SU-DHL-6 (cell line): ENCODE measurements at regions not wholly inside any gene's neighbourhood (a gene's known extent, or its start where the extent isn't known, plus 50 kb on each side); places are given as distances from the start of the nearest gene placed in this dataset.

Experiments used
- H2AFZ ChIP-seq: fragments of 200-600 bp; sonication (generic); 2 replicates; pipeline ENCODE4 v1.6.1; 2014; ENCODE audit warnings: low read depth, mild to moderate bottlenecking, moderate library complexity, mixed read lengths, antibody characterized with exemption, low read length; ENCODE audit not compliant: severe bottlenecking
- H3F3A ChIP-seq: fragments of 200-600 bp; shearing (Covaris generic); 2 replicates; pipeline ENCODE4 v1.6.0; 2016; ENCODE audit warnings: antibody characterized with exemption, mild to moderate bottlenecking; ENCODE audit not compliant: insufficient read depth
- H3K27ac ChIP-seq: fragments of 200-600 bp; sonication (generic); 2 replicates; pipeline ENCODE4 v1.5.1; 2016; ENCODE audit warnings: low read depth, mild to moderate bottlenecking, low read length, moderate library complexity, mixed read lengths
- H3K27me3 ChIP-seq: fragments of 200-600 bp; sonication (generic), shearing (Covaris generic); 2 replicates; pipeline ENCODE4 v1.6.0; 2014; ENCODE audit warnings: mild to moderate bottlenecking, low read length
- H3K36me3 ChIP-seq: fragments of 200-600 bp; sonication (generic); 2 replicates; pipeline ENCODE4 v1.6.1; 2014; ENCODE audit warnings: mild to moderate bottlenecking, low read length, mixed read lengths
- H3K4me2 ChIP-seq: fragments of 300-600, 200-600 bp; shearing (Covaris generic), sonication (generic); 2 replicates; pipeline ENCODE4 v1.6.0; 2014; ENCODE audit warnings: low read length, low read depth, mild to moderate bottlenecking; ENCODE audit not compliant: poor library complexity, severe bottlenecking
- H3K4me3 ChIP-seq: fragments of 200-600 bp; sonication (generic); 2 replicates; pipeline ENCODE4 v1.5.1; 2014; ENCODE audit warnings: antibody characterized with exemption, low read length, mild to moderate bottlenecking, mixed read lengths; ENCODE audit not compliant: insufficient read depth, poor library complexity, severe bottlenecking
- H3K79me2 ChIP-seq: fragments of 200-600 bp; sonication (generic); 2 replicates; pipeline ENCODE4 v1.6.1; 2014; ENCODE audit warnings: mild to moderate bottlenecking, low read length, moderate library complexity; ENCODE audit not compliant: insufficient read depth
- H3K9ac ChIP-seq: fragments of 200-600 bp; sonication (generic); 2 replicates; pipeline ENCODE4 v1.7.0; 2014; ENCODE audit warnings: mild to moderate bottlenecking, low read length
- H3K9me2 ChIP-seq: fragments of 200-600 bp; sonication (generic); replicated peaks from 2 replicates; pipeline ENCODE4 v1.6.1; 2014; ENCODE audit warnings: low read length; ENCODE audit not compliant: insufficient read depth
- H3K9me3 ChIP-seq: fragments of 200-600 bp; sonication (generic); 2 replicates; pipeline ENCODE4 v1.6.1; 2014; ENCODE audit warnings: low read length, mixed read lengths; ENCODE audit not compliant: insufficient read depth
- H4K20me1 ChIP-seq: fragments of 200-600 bp; sonication (generic); 2 replicates; pipeline ENCODE4 v1.6.1; 2014; ENCODE audit warnings: low read depth, mild to moderate bottlenecking, antibody characterized with exemption, low read length, moderate library complexity, mixed read lengths
- CTCF ChIP-seq: fragments of 200-600 bp; sonication (generic); IDR thresholded peaks from one replicate; pipeline ENCODE4 v1.5.1; 2017; ENCODE audit warnings: antibody characterized with exemption, mild to moderate bottlenecking, low read length, moderate library complexity; ENCODE audit not compliant: insufficient read depth, poor library complexity, severe bottlenecking
- EZH2phosphoT487 ChIP-seq: fragments of 200-600 bp; sonication (generic), shearing (Covaris generic); conservative IDR thresholded peaks from 2 replicates; pipeline ENCODE4 v1.6.1; 2018; ENCODE audit warnings: mild to moderate bottlenecking, antibody characterized with exemption, low read length, moderate library complexity, mixed read lengths

- Histone ChIP-seq H3K9me3 (no peaks in the 10 kb centered on the region), H3K4me3 (no peak overlapping the region), H2AFZ (no peak overlapping the region), H3K79me2 (no peaks in the 10 kb centered on the region), H3F3A (no peaks in the 10 kb centered on the region), H3K36me3 (no peaks in the 10 kb centered on the region), H3K9me2 (no peaks in the 10 kb centered on the region), H3K27me3 (no peaks in the 10 kb centered on the region), H3K9ac (no peak overlapping the region), H3K4me2 (no peak overlapping the region), H4K20me1 (no peaks in the 10 kb centered on the region), H3K27ac (no peak overlapping the region)
- TF ChIP-seq EZH2phosphoT487 (no peak), CTCF (no peak)
Measured at GRCh38 chr6:156009656-156010055, 554.0 kb upstream of the NOX3 start.

DNA sequence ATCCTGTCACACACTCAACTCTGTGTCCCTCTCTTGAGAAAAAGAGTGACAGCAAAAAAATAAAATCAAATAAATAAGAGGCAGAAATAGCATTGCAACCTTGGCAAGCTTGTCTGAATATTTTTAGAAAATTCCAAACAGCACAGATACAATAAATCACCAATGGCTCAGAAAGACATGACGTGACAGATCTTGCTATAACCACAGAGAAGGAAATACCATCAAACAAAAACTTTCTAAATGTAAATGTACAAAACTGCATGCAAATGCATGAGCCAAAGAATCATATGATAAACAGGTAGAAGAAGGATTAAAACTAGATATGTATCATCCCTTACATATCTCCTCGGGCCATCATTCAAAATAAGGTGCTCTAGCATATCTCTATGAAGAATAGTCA lies 549.2 kb upstream of the NOX3 start:
- Histone ChIP-seq H3K79me2 (no peaks in the 10 kb centered on the region), H2AFZ (no peak overlapping the region), H3K4me3 (no peak overlapping the region), H3K9me3 (no peaks in the 10 kb centered on the region), H3F3A (no peaks in the 10 kb centered on the region), H3K27me3 (no peaks in the 10 kb centered on the region), H3K36me3 (no peaks in the 10 kb centered on the region), H4K20me1 (no peaks in the 10 kb centered on the region), H3K27ac (no peak overlapping the region), H3K9me2 (no peaks in the 10 kb centered on the region), H3K9ac (no peak overlapping the region), H3K4me2 (no peak overlapping the region)
- no peak for TF ChIP-seq EZH2phosphoT487
- no peak for TF ChIP-seq CTCF

- no peak overlapping the region for H3K4me2 ChIP-seq
- H3K9me3 ChIP-seq: no peaks in the 10 kb centered on the region
- no peaks in the 10 kb centered on the region for H3K36me3 ChIP-seq
Measured at GRCh38 chr6:155996151-155996550, 540.5 kb upstream of the NOX3 start.

More at GRCh38 chr6:155996151-155996550, 540.5 kb upstream of the NOX3 start:
- H3K4me3 ChIP-seq: no peak overlapping the region
- no peaks in the 10 kb centered on the region for H3K27me3 ChIP-seq
- TF ChIP-seq CTCF: no peak
- TF ChIP-seq EZH2phosphoT487: no peak
- H3K9me2 ChIP-seq: no peaks in the 10 kb centered on the region
- H3K27ac ChIP-seq: no peak overlapping the region
- H3K9ac ChIP-seq: no peak overlapping the region
- no peak overlapping the region for H2AFZ ChIP-seq
- no peaks in the 10 kb centered on the region for H4K20me1 ChIP-seq
- no peaks in the 10 kb centered on the region for H3K79me2 ChIP-seq
- H3F3A ChIP-seq: no peaks in the 10 kb centered on the region
